HG03045 (cell line): ENCODE measurements at regions not wholly inside any gene's neighbourhood (a gene's known extent, or its start where the extent isn't known, plus 50 kb on each side); places are given as distances from the start of the nearest gene placed in this dataset.

Experiments
- ATAC-seq: cut with Tn5 transposase; IDR thresholded peaks from one replicate; pipeline ENCODE4 v1.9.1; 2021; ENCODE audit warnings: mild to moderate bottlenecking, moderate library complexity; ENCODE audit not compliant: unreplicated experiment

- ATAC-seq, result no peak
These were observed 1180.6 kb upstream of the GBE1 start for GRCh38 chr3:82942041-82942440.

GRCh38 chr3:82940124-82940523, 1178.7 kb upstream of the GBE1 start:
- no peak for ATAC-seq

- no peak for ATAC-seq
These were observed 1178.1 kb upstream of the GBE1 start for GRCh38 chr3:82939491-82940097.

- no peak for ATAC-seq
These were observed 1177.4 kb upstream of the GBE1 start for GRCh38 chr3:82938821-82939328.

- no peak for ATAC-seq
These were observed 1166.1 kb upstream of the GBE1 start for GRCh38 chr3:82927309-82928253.

GRCh38 chr3:82891028-82891427, 1129.6 kb upstream of the GBE1 start:
- ATAC-seq, result no peak

GRCh38 chr3:82883072-82883471, 1121.6 kb upstream of the GBE1 start:
- ATAC-seq, result no peak

- no peak for ATAC-seq
These were observed 1114.0 kb upstream of the GBE1 start for GRCh38 chr3:82875401-82875800.

- no peak for ATAC-seq
These were observed 1078.4 kb upstream of the GBE1 start for GRCh38 chr3:82839871-82840270.

GRCh38 chr3:82834098-82834497, 1072.7 kb upstream of the GBE1 start:
- no peak for ATAC-seq

GRCh38 chr3:82824491-82824890, 1063.0 kb upstream of the GBE1 start:
- ATAC-seq, result no peak

GRCh38 chr3:82816086-82816485, 1054.6 kb upstream of the GBE1 start:
- ATAC-seq, result no peak

GRCh38 chr3:82815417-82816058, 1054.1 kb upstream of the GBE1 start:
- ATAC-seq, result no peak

GRCh38 chr3:82814660-82815059, 1053.2 kb upstream of the GBE1 start:
- no peak for ATAC-seq

GRCh38 chr3:82807781-82808180, 1046.3 kb upstream of the GBE1 start:
- no peak for ATAC-seq

- ATAC-seq, result no peak
These were observed 1041.1 kb upstream of the GBE1 start for GRCh38 chr3:82802501-82802900.

GRCh38 chr3:82800248-82800647, 1038.8 kb upstream of the GBE1 start:
- ATAC-seq, result no peak

GRCh38 chr3:82796765-82797164, 1035.3 kb upstream of the GBE1 start:
- ATAC-seq, result no peak

GRCh38 chr3:82791241-82791640, 1029.8 kb upstream of the GBE1 start:
- no peak for ATAC-seq

GRCh38 chr3:82790307-82791097, 1029.1 kb upstream of the GBE1 start:
- no peak for ATAC-seq

GRCh38 chr3:82783194-82783593, 1021.7 kb upstream of the GBE1 start:
- no peak for ATAC-seq
